Right forelimb (tissue), 1 donor: ENCODE measurements at regions not wholly inside any gene's neighbourhood (a gene's known extent, or its start where the extent isn't known, plus 50 kb on each side); places are given as distances from the start of the nearest gene placed in this dataset.
"Not testable (repeated sequence)": the region's sequence is repeated elsewhere in the genome, so short reads cannot be mapped to it uniquely, and the experiment has no call there.

ENCODE experiments used
- DNase-seq: peaks from one replicate; pipeline ENCODE4 v3.0.0-alpha.2; 2018

GRCh38 chr4:159856451-159856850 is 753.6 kb downstream of the RAPGEF2 start:
- DNase-seq: no peak

- DNase-seq: no peak
These were observed 756.8 kb downstream of the RAPGEF2 start for GRCh38 chr4:159859656-159860148.

GRCh38 chr4:159860945-159861344 is 758.1 kb downstream of the RAPGEF2 start:
- no peak for DNase-seq

GRCh38 chr4:159864337-159864736 is 761.5 kb downstream of the RAPGEF2 start:
- DNase-seq: no peak

GRCh38 chr4:159867673-159868072 is 764.8 kb downstream of the RAPGEF2 start:
- DNase-seq: no peak

GRCh38 chr4:159868936-159869335 is 766.1 kb downstream of the RAPGEF2 start:
- DNase-seq: not testable (repeated sequence)

- DNase-seq: no peak
These were observed 768.3 kb downstream of the RAPGEF2 start for GRCh38 chr4:159871141-159871540.

GRCh38 chr4:159881158-159881557 is 778.3 kb downstream of the RAPGEF2 start:
- no peak for DNase-seq

GRCh38 chr4:159884989-159885388 is 782.1 kb downstream of the RAPGEF2 start:
- DNase-seq: no peak

GRCh38 chr4:159899596-159899995 is 796.7 kb downstream of the RAPGEF2 start:
- no peak for DNase-seq

- no peak for DNase-seq
These were observed 797.7 kb downstream of the RAPGEF2 start for GRCh38 chr4:159900562-159900961.

GRCh38 chr4:159902648-159903047 is 799.8 kb downstream of the RAPGEF2 start:
- no peak for DNase-seq

GRCh38 chr4:159904906-159905305 is 802.0 kb downstream of the RAPGEF2 start:
- no peak for DNase-seq

- no peak for DNase-seq
These were observed 803.2 kb downstream of the RAPGEF2 start for GRCh38 chr4:159906051-159906450.

- DNase-seq: no peak
These were observed 803.6 kb downstream of the RAPGEF2 start for GRCh38 chr4:159906517-159906916.

GRCh38 chr4:159910721-159911120 is 807.8 kb downstream of the RAPGEF2 start:
- no peak for DNase-seq

- no peak for DNase-seq
These were observed 819.2 kb downstream of the RAPGEF2 start for GRCh38 chr4:159922119-159922518.

- DNase-seq: no peak
These were observed 822.9 kb downstream of the RAPGEF2 start for GRCh38 chr4:159925770-159926169.

GRCh38 chr4:159926871-159927270 is 824.0 kb downstream of the RAPGEF2 start:
- no peak for DNase-seq

GRCh38 chr4:159927781-159928180 is 824.9 kb downstream of the RAPGEF2 start:
- no peak for DNase-seq

GRCh38 chr4:159934602-159935001 is 831.7 kb downstream of the RAPGEF2 start:
- DNase-seq: not testable (repeated sequence)

- DNase-seq: no peak
These were observed 834.7 kb downstream of the RAPGEF2 start for GRCh38 chr4:159937595-159937994.

- DNase-seq: not testable (repeated sequence)
These were observed 836.8 kb downstream of the RAPGEF2 start for GRCh38 chr4:159939681-159940080.

- no peak for DNase-seq
These were observed 838.2 kb downstream of the RAPGEF2 start for GRCh38 chr4:159941076-159941475.

- DNase-seq: no peak
These were observed 841.6 kb downstream of the RAPGEF2 start for GRCh38 chr4:159944477-159944876.
